HCT116 (cell line): ENCODE measurements at regions not wholly inside any gene's neighbourhood (a gene's known extent, or its start where the extent isn't known, plus 50 kb on each side); places are given as distances from the start of the nearest gene placed in this dataset.

Experiments
- ATAC-seq: fragments of 200-7000 bp; cut with Tn5 transposase; 2 replicates; pipeline ENCODE4 v1.9.1; 2020; ENCODE audit warnings: mild to moderate bottlenecking, moderate library complexity
- BruUV-seq: library from RNA; stranded (reverse); fragments of 400-500 nt; replicated peaks from 2 replicates; lab custom pipeline; 2021; lab: Mats Ljungman, UMichigan
- CTCF ChIA-PET: fragments of 300-600 bp; sonication (Branson Sonifier 250); formaldehyde crosslinking; loops from one replicate; lab custom pipeline; 2021; ENCODE audit warnings: antibody characterized with exemption; lab: Charles Lee
- POLR2A ChIA-PET: fragments of 300-600, 350-600 bp; sonication (Branson Sonifier 250); formaldehyde crosslinking; loops from one replicate; lab custom pipeline; 2021; ENCODE audit warnings: antibody characterized with exemption; lab: Charles Lee
- RAD21 ChIA-PET, 2 experiments: fragments of 300-600 bp; sonication (Branson Sonifier 250); formaldehyde crosslinking; loops; one replicate each; lab custom pipeline; 2023; ENCODE audit warnings: low total read pairs in 2 of 2; ENCODE audit not compliant: uncharacterized antibody in 2 of 2, unreplicated experiment in 2 of 2, low non-redundant PET in 1 of 2; lab: Charles Lee
- DNase-seq: peaks from one replicate; pipeline ENCODE4 v3.0.0-alpha.2; 2010; ENCODE audit warnings: low read depth, low spot score
- H2AFZ ChIP-seq: fragments of 200-600 bp; shearing (Covaris generic), sonication (generic); 2 replicates; pipeline ENCODE4 v1.6.1; 2017; ENCODE audit warnings: low read depth, mixed run types, mixed read lengths, antibody characterized with exemption, low read length; ENCODE audit not compliant: poor library complexity, severe bottlenecking
- H3K27ac ChIP-seq: 2 replicates; pipeline ENCODE4 v1.5.1; 2012; ENCODE audit warnings: low read depth, low read length
- H3K27me3 ChIP-seq: fragments of 200-600 bp; sonication (generic); 2 replicates; pipeline ENCODE4 v1.6.1; 2016; ENCODE audit warnings: mixed run types, low read length, mixed read lengths; ENCODE audit not compliant: insufficient read depth
- H3K36me3 ChIP-seq, 2 experiments: fragments of 200-500 bp in 1 of 2; fragments of 200-600 bp in 1 of 2; sonication (Bioruptor generic) in 1 of 2; sonication (generic) in 1 of 2; 2 replicates each; pipeline versions ENCODE4 v1.5.1 to v1.6.1; 2014 to 2016; ENCODE audit warnings: low read length in 2 of 2, inconsistent platforms in 1 of 2, mixed read lengths in 1 of 2, mixed run types in 1 of 2; ENCODE audit not compliant: insufficient read depth in 2 of 2, control insufficient read depth in 1 of 2
- H3K4me1 ChIP-seq, 2 experiments: fragments of 200-600 bp in 1 of 2; sonication (generic) in 1 of 2; 2 replicates each; pipeline versions ENCODE4 v1.5.1 to v1.6.1; 2012 to 2017; ENCODE audit warnings: low read length in 2 of 2, inconsistent platforms in 1 of 2, mild to moderate bottlenecking in 1 of 2, mixed read lengths in 1 of 2, mixed run types in 1 of 2, moderate library complexity in 1 of 2; ENCODE audit not compliant: insufficient read depth in 2 of 2, control insufficient read depth in 1 of 2
- H3K4me2 ChIP-seq: fragments of 200-600 bp; sonication (generic); 2 replicates; pipeline ENCODE4 v1.6.1; 2017; ENCODE audit warnings: mixed run types, low read length, mixed read lengths
- H3K4me3 ChIP-seq, 2 experiments: fragments of 200-600 bp in 1 of 2; sonication (generic) in 1 of 2; replicated peaks in 1 of 2; 2 replicates each; pipeline ENCODE4 v1.5.1; 2011 to 2016; ENCODE audit warnings: low read length in 2 of 2, control low read depth in 1 of 2, low read depth in 1 of 2, mild to moderate bottlenecking in 1 of 2, mixed read lengths in 1 of 2, mixed run types in 1 of 2
- H3K79me2 ChIP-seq: fragments of 200-600 bp; sonication (generic); 2 replicates; pipeline ENCODE4 v1.6.1; 2017; ENCODE audit warnings: mild to moderate bottlenecking, mixed run types, low read length, moderate library complexity, mixed read lengths; ENCODE audit not compliant: insufficient read depth
- H3K9ac ChIP-seq: fragments of 200-600 bp; sonication (generic); 2 replicates; pipeline ENCODE4 v1.6.1; 2016; ENCODE audit warnings: low read length, mixed read lengths
- H3K9me2 ChIP-seq: fragments of 200-600 bp; sonication (generic), shearing (Covaris generic); 2 replicates; pipeline ENCODE4 v1.6.1; 2017; ENCODE audit warnings: mixed run types, mild to moderate bottlenecking, moderate library complexity; ENCODE audit not compliant: insufficient read depth
- H3K9me3 ChIP-seq, 2 experiments: fragments of 200-500 bp in 1 of 2; fragments of 200-600 bp in 1 of 2; sonication (Bioruptor generic) in 1 of 2; sonication (generic) in 1 of 2; 2 replicates each; pipeline ENCODE4 v1.6.1; 2014 to 2017; ENCODE audit warnings: low read length in 2 of 2, mixed read lengths in 2 of 2, inconsistent platforms in 1 of 2, low read depth in 1 of 2, mild to moderate bottlenecking in 1 of 2, mixed run types in 1 of 2, moderate library complexity in 1 of 2; ENCODE audit not compliant: control insufficient read depth in 1 of 2, insufficient read depth in 1 of 2
- H4K20me1 ChIP-seq: fragments of 200-600 bp; sonication (generic), shearing (Covaris generic); 2 replicates; pipeline ENCODE4 v1.6.1; 2017; ENCODE audit warnings: mixed run types, mild to moderate bottlenecking, moderate library complexity; ENCODE audit not compliant: insufficient read depth
- CEBPB ChIP-seq: IDR thresholded peaks from 2 replicates; pipeline ENCODE4 v1.6.1; 2012; ENCODE audit warnings: low read depth
- EGR1 ChIP-seq: IDR thresholded peaks from 2 replicates; pipeline ENCODE4 v1.6.1; 2012; ENCODE audit warnings: low read depth
- EZH2phosphoT487 ChIP-seq: fragments of 200-600 bp; IDR thresholded peaks from 2 replicates; pipeline ENCODE4 v1.6.1; 2018; ENCODE audit warnings: antibody characterized with exemption, borderline replicate concordance
- POLR2A ChIP-seq: IDR thresholded peaks from 2 replicates; pipeline ENCODE4 v1.7.0; 2011; ENCODE audit warnings: borderline replicate concordance; ENCODE audit not compliant: insufficient read depth, insufficient read length; ENCODE audit errors: extremely low read depth
- POLR2AphosphoS5 ChIP-seq: IDR thresholded peaks from 2 replicates; pipeline ENCODE4 v1.6.1; 2011; ENCODE audit warnings: mild to moderate bottlenecking, low read depth, low read length, moderate library complexity
- SP1 ChIP-seq: IDR thresholded peaks from 2 replicates; pipeline ENCODE4 v1.6.1; 2012; ENCODE audit warnings: low read depth
- SRF ChIP-seq: IDR thresholded peaks from 2 replicates; pipeline ENCODE4 v1.6.1; 2012; ENCODE audit warnings: low read depth
- YY1 ChIP-seq: IDR thresholded peaks from 2 replicates; pipeline ENCODE4 v1.6.1; 2011; ENCODE audit warnings: low read length, low read depth, moderate library complexity, mild to moderate bottlenecking; ENCODE audit not compliant: insufficient replicate concordance; ENCODE audit errors: extremely low read depth
- ZFX ChIP-seq: fragments of 450-650 bp; IDR thresholded peaks from 2 replicates; pipeline ENCODE4 v1.6.1; 2017
- intact Hi-C: fragments of 100-400 bp; cut with micrococcal nuclease; formaldehyde crosslinking; loops from 2 replicates; pipeline ENCODE4 v1.10.0; 2022
- TF ChIP-seq, protein P1 (sequence below): IDR thresholded peaks from 2 replicates; pipeline ENCODE4 v1.6.1; 2012; ENCODE audit warnings: low read depth
- TF ChIP-seq, protein P2 (sequence below): IDR thresholded peaks from 2 replicates; pipeline ENCODE4 v1.6.1; 2012

DNA sequence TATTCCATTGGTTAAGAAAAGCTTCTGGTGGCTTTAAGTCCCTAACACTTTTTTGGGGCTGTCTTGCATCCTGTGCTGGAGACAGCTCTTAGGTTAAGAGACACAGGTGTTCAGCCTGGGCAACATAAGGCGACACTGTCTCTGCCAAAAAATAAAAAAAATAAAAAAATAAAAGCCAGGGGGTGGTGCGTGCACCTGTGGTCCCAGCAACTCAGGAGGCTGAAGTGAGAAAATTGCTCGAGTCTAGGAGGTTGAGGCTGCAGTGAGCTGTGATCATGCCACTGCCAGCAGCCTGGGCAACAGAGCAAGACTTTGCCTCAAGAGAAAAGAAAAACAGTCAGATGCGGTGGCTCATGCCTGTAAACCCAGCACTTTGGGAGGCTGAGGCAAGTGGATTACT lies 55.6 kb upstream of the ZMYND8 start:
- BruUV-seq, result no TSS peak

More for the DNA sequence above, 55.6 kb upstream of the ZMYND8 start:
- Histone ChIP-seq H3K9me3 (no peaks in the 10 kb centered on the region), H3K79me2 (no peaks in the 10 kb centered on the region), H2AFZ (no peak overlapping the region), H3K36me3 (no peaks in the 10 kb centered on the region), H3K4me3 (no peak overlapping the region), H3K27me3 (no peaks in the 10 kb centered on the region), H3K27ac (no peak overlapping the region), H3K4me2 (no peak overlapping the region), H4K20me1 (no peaks in the 10 kb centered on the region), H3K9ac (no peak overlapping the region), H3K4me1 (no peaks in the 10 kb centered on the region; a peak in 1 of 4 replicates), H3K9me2 (no peaks in the 10 kb centered on the region)
- DNase-seq (no peak), ATAC-seq (no peak)
- POLR2A ChIA-PET, result interaction anchor here (2.0 kb wide), 1 partner anchor 9 kb away, joined by 5 read pairs; no protein-coding TSS in a partner anchor
- CTCF ChIA-PET, result no interaction called here
- RAD21 ChIA-PET, result interaction anchor here in 1 of 2 experiments (0.6 kb wide), 1 partner anchor 195 kb away, joined by 4 read pairs; no protein-coding TSS in a partner anchor
- intact Hi-C loops, result no loop called here
- TF ChIP-seq ZFX (no peak), EZH2phosphoT487 (no peak), CEBPB (no peak), SRF (no peak), YY1 (no peak), EGR1 (no peak), SP1 (no peak), POLR2AphosphoS5 (no peak), POLR2A (no peak)
- TF ChIP-seq, protein P1, sequence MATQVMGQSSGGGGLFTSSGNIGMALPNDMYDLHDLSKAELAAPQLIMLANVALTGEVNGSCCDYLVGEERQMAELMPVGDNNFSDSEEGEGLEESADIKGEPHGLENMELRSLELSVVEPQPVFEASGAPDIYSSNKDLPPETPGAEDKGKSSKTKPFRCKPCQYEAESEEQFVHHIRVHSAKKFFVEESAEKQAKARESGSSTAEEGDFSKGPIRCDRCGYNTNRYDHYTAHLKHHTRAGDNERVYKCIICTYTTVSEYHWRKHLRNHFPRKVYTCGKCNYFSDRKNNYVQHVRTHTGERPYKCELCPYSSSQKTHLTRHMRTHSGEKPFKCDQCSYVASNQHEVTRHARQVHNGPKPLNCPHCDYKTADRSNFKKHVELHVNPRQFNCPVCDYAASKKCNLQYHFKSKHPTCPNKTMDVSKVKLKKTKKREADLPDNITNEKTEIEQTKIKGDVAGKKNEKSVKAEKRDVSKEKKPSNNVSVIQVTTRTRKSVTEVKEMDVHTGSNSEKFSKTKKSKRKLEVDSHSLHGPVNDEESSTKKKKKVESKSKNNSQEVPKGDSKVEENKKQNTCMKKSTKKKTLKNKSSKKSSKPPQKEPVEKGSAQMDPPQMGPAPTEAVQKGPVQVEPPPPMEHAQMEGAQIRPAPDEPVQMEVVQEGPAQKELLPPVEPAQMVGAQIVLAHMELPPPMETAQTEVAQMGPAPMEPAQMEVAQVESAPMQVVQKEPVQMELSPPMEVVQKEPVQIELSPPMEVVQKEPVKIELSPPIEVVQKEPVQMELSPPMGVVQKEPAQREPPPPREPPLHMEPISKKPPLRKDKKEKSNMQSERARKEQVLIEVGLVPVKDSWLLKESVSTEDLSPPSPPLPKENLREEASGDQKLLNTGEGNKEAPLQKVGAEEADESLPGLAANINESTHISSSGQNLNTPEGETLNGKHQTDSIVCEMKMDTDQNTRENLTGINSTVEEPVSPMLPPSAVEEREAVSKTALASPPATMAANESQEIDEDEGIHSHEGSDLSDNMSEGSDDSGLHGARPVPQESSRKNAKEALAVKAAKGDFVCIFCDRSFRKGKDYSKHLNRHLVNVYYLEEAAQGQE, result no peak
- TF ChIP-seq, protein P2, sequence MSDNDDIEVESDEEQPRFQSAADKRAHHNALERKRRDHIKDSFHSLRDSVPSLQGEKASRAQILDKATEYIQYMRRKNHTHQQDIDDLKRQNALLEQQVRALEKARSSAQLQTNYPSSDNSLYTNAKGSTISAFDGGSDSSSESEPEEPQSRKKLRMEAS, result no peak
